ENCODE measurements at regions not wholly inside any gene's neighbourhood (a gene's known extent, or its start where the extent isn't known, plus 50 kb on each side); places are given as distances from the start of the nearest gene placed in this dataset.
"Not testable (repeated sequence)": the region's sequence is repeated elsewhere in the genome, so short reads cannot be mapped to it uniquely, and the experiment has no call there.

GRCh38 chr9:124084087-124084486, 72.5 kb downstream of the LHX2 start:
- DNase-seq = no peak

- DNase-seq = no peak
Observed at GRCh38 chr9:124087226-124087625, 75.7 kb downstream of the LHX2 start.

- no peak for DNase-seq
Observed at GRCh38 chr9:124088476-124088837, 76.9 kb downstream of the LHX2 start.

GRCh38 chr9:124089631-124090488, 78.3 kb downstream of the LHX2 start:
- not testable (repeated sequence) for DNase-seq

GRCh38 chr9:124098141-124098905, 86.8 kb downstream of the LHX2 start:
- no peak for DNase-seq

- DNase-seq = no peak
Observed at GRCh38 chr9:124099860-124100259, 88.3 kb downstream of the LHX2 start.

- no peak for DNase-seq
Observed at GRCh38 chr9:124101215-124101968, 89.8 kb downstream of the LHX2 start.

- no peak for DNase-seq
Observed at GRCh38 chr9:124101969-124102345, 90.4 kb downstream of the LHX2 start.

GRCh38 chr9:124102363-124102762, 90.8 kb downstream of the LHX2 start:
- DNase-seq = no peak

- DNase-seq = no peak
Observed at GRCh38 chr9:124105266-124105665, 93.7 kb downstream of the LHX2 start.

- DNase-seq = no peak
Observed at GRCh38 chr9:124108216-124108615, 96.6 kb downstream of the LHX2 start.

GRCh38 chr9:124110307-124110915, 98.8 kb downstream of the LHX2 start:
- DNase-seq = peak; percentile 5

GRCh38 chr9:124116683-124117363, 105.3 kb downstream of the LHX2 start:
- DNase-seq = no peak

GRCh38 chr9:124118894-124119293, 107.3 kb downstream of the LHX2 start:
- DNase-seq = no peak

- DNase-seq = no peak
Observed at GRCh38 chr9:124120272-124120671, 108.7 kb downstream of the LHX2 start.

- DNase-seq = no peak
Observed at GRCh38 chr9:124121725-124122124, 110.2 kb downstream of the LHX2 start.

GRCh38 chr9:124122321-124122720, 110.8 kb downstream of the LHX2 start:
- no peak for DNase-seq

- DNase-seq = no peak
Observed at GRCh38 chr9:124122813-124123462, 111.4 kb downstream of the LHX2 start.

- not testable (repeated sequence) for DNase-seq
Observed at GRCh38 chr9:124123621-124124020, 112.1 kb downstream of the LHX2 start.

GRCh38 chr9:124124729-124125650, 113.4 kb downstream of the LHX2 start:
- DNase-seq = no peak

GRCh38 chr9:124125651-124125977, 114.0 kb downstream of the LHX2 start:
- DNase-seq = no peak
